B cell (primary cell): ENCODE measurements at regions not wholly inside any gene's neighbourhood (a gene's known extent, or its start where the extent isn't known, plus 50 kb on each side); places are given as distances from the start of the nearest gene placed in this dataset.

Source experiments
- ATAC-seq: fragments of 200-7000 bp; cut with Tn5 transposase; one replicate; pipeline ENCODE4 v1.10.0; 2021; ENCODE audit warnings: low read depth, mild to moderate bottlenecking, moderate number of reproducible peaks, moderate library complexity
- CTCF ChIA-PET: fragments of 350-600 bp; sonication (Branson Sonifier 250); formaldehyde crosslinking; loops from one replicate; lab custom pipeline; 2021; ENCODE audit warnings: antibody characterized with exemption, inconsistent platforms; lab: Charles Lee
- POLR2A ChIA-PET: fragments of 350-600 bp; sonication (Branson Sonifier 250); formaldehyde crosslinking; loops from one replicate; lab custom pipeline; 2021; ENCODE audit warnings: antibody characterized with exemption; lab: Charles Lee
- DNase-seq: peaks from one replicate; pipeline ENCODE4 v3.0.0; 2013
- H2AFZ ChIP-seq: 2 replicates; pipeline ENCODE4 v1.6.1; 2012; ENCODE audit warnings: mild to moderate bottlenecking, low read depth, low read length; ENCODE audit not compliant: insufficient read depth, poor library complexity, severe bottlenecking
- H3K27ac ChIP-seq, 2 donors: 1 replicate in 1 of 2; 2 replicates in 1 of 2; pipeline ENCODE4 v1.5.1; 2012 to 2013; ENCODE audit warnings: low read length in 2 of 2, mild to moderate bottlenecking in 2 of 2, moderate library complexity in 1 of 2
- H3K27me3 ChIP-seq, 4 experiments: fragments of 200-600 bp in 1 of 4; sonication (generic) in 1 of 4; replicated peaks in 1 of 4; 1 replicate in 2 of 4; 2 replicates in 2 of 4; pipeline versions ENCODE4 v1.6.1 to v1.7.0; 2013 to 2016; ENCODE audit warnings: low read length in 3 of 4, mild to moderate bottlenecking in 2 of 4, mixed read lengths in 1 of 4, moderate library complexity in 1 of 4; ENCODE audit not compliant: insufficient read depth in 4 of 4, control insufficient read depth in 3 of 4; ENCODE audit errors: control extremely low read depth in 1 of 4
- H3K36me3 ChIP-seq, 2 experiments: replicated peaks in 1 of 2; 1 replicate in 1 of 2; 2 replicates in 1 of 2; pipeline versions ENCODE4 v1.6.1 to v1.7.1; 2013; ENCODE audit warnings: low read length in 1 of 2; ENCODE audit not compliant: insufficient read depth in 2 of 2, control insufficient read depth in 1 of 2; ENCODE audit errors: control extremely low read depth in 1 of 2, extremely low read depth in 1 of 2
- H3K4me1 ChIP-seq, 2 donors: fragments of 200-600 bp in 1 of 2; sonication (generic) in 1 of 2; 1 replicate in 1 of 2; 2 replicates in 1 of 2; pipeline versions ENCODE4 v1.5.1 to v1.6.1; 2013 to 2017; ENCODE audit warnings: low read length in 2 of 2; ENCODE audit not compliant: control insufficient read depth in 2 of 2, insufficient read depth in 2 of 2
- H3K4me2 ChIP-seq: replicated peaks from 2 replicates; pipeline ENCODE3; 2012; ENCODE audit warnings: mild to moderate bottlenecking, low read depth, low read length; ENCODE audit not compliant: poor library complexity, severe bottlenecking
- H3K4me3 ChIP-seq, 5 experiments: fragments of 200-600 bp in 1 of 5; sonication (generic) in 1 of 5; 1 replicate in 3 of 5; 2 replicates in 2 of 5; pipeline versions ENCODE4 v1.5.1 to v1.7.0; 2011 to 2016; ENCODE audit warnings: low read length in 4 of 5, mild to moderate bottlenecking in 4 of 5, low read depth in 2 of 5, control low read depth in 1 of 5, moderate library complexity in 1 of 5; ENCODE audit not compliant: insufficient read depth in 1 of 5; ENCODE audit errors: control extremely low read depth in 1 of 5, extremely low read depth in 1 of 5
- H3K79me2 ChIP-seq: fragments of 200-600 bp; sonication (generic); one replicate; pipeline ENCODE4 v1.6.0; 2016; ENCODE audit warnings: low read length; ENCODE audit not compliant: control insufficient read depth, insufficient read depth
- H3K9ac ChIP-seq: fragments of 200-600 bp; sonication (generic); 2 replicates; pipeline ENCODE4 v1.6.1; 2017; ENCODE audit warnings: mild to moderate bottlenecking, low read length, moderate library complexity
- H3K9me3 ChIP-seq, 3 donors: one replicate each; pipeline versions ENCODE4 v1.6.1 to v1.7.1; 2013; ENCODE audit warnings: low read length in 2 of 3; ENCODE audit not compliant: control insufficient read depth in 2 of 3, insufficient read depth in 1 of 3; ENCODE audit errors: control extremely low read depth in 1 of 3
- H4K20me1 ChIP-seq: 2 replicates; pipeline ENCODE4 v1.6.0; 2012; ENCODE audit warnings: mild to moderate bottlenecking, low read length; ENCODE audit not compliant: insufficient read depth, control insufficient read depth, poor library complexity, severe bottlenecking
- H3K27ac Mint-ChIP-seq: one replicate; pipeline ENCODE4 v1.8.0; 2021; ENCODE audit warnings: mixed read lengths
- H3K27me3 Mint-ChIP-seq: one replicate; pipeline ENCODE4 v1.8.0; 2021; ENCODE audit warnings: mixed read lengths
- H3K4me1 Mint-ChIP-seq: one replicate; pipeline ENCODE4 v1.8.0; 2021; ENCODE audit warnings: mixed read lengths
- H3K4me3 Mint-ChIP-seq: one replicate; pipeline ENCODE4 v1.8.0; 2021; ENCODE audit warnings: mixed read lengths
- H3K9me3 Mint-ChIP-seq: one replicate; pipeline ENCODE4 v1.8.0; 2022; ENCODE audit warnings: mixed read lengths; ENCODE audit not compliant: insufficient read depth
- CTCF ChIP-seq: fragments of 200-600 bp; IDR thresholded peaks from one replicate; pipeline ENCODE4 v1.8.0; 2022; ENCODE audit warnings: antibody characterized with exemption, mild to moderate bottlenecking
- EZH2 ChIP-seq: IDR thresholded peaks from 2 replicates; pipeline ENCODE4 v1.6.1; 2012; ENCODE audit warnings: borderline replicate concordance, low read depth, mild to moderate bottlenecking, moderate library complexity, low read length; ENCODE audit not compliant: insufficient read depth, poor library complexity, severe bottlenecking
- WGBS: methylation state at CpG from one replicate; pipeline ENCODE4 v1.1.5; 2013; ENCODE audit warnings: missing lambda C conversion rate; ENCODE audit not compliant: insufficient coverage; 5-methylcytosine and 5-hydroxymethylcytosine counted together
- intact Hi-C: fragments of 100-400 bp; cut with micrococcal nuclease; formaldehyde crosslinking; loops from one replicate; pipeline ENCODE4 v1.10.0; 2022

- no peak overlapping the region for H2AFZ ChIP-seq
- DNase-seq (no peak), ATAC-seq (no peak)
- H3K79me2 ChIP-seq = no peaks in the 10 kb centered on the region
- no peak overlapping the region for H3K27ac Mint-ChIP-seq
- H3K9me3 ChIP-seq = peaks cover 0 to 5% (median 0%) of the 10 kb centered on the region in 3 donors
- no peaks in the 10 kb centered on the region for H4K20me1 ChIP-seq
- intact Hi-C loops = no loop called here
- TF ChIP-seq CTCF (no peak), EZH2 (no peak)
- H3K4me1 ChIP-seq = no peaks in the 10 kb centered on the region
- H3K27me3 Mint-ChIP-seq = no peaks in the 10 kb centered on the region
- ChIA-PET CTCF (no interaction called here), POLR2A (no interaction called here)
- no peak overlapping the region for H3K4me3 Mint-ChIP-seq
- H3K9me3 Mint-ChIP-seq = peaks cover 4% of the 10 kb centered on the region
- H3K27me3 ChIP-seq = no peaks in the 10 kb centered on the region
- no peaks in the 10 kb centered on the region for H3K36me3 ChIP-seq
- no peak overlapping the region for H3K4me3 ChIP-seq
- H3K4me1 Mint-ChIP-seq = no peaks in the 10 kb centered on the region
- no peak overlapping the region for H3K27ac ChIP-seq
- no peak overlapping the region for H3K9ac ChIP-seq
- H3K4me2 ChIP-seq = no peak overlapping the region
Measured at GRCh38 chr15:95087253-95087609, 855.9 kb downstream of the MCTP2 start.

- H3K4me2 ChIP-seq = no peak overlapping the region
- peaks cover 0 to 5% (median 1%) of the 10 kb centered on the region in 3 donors for H3K9me3 ChIP-seq
- no peaks in the 10 kb centered on the region for H3K79me2 ChIP-seq
- H2AFZ ChIP-seq = no peak overlapping the region
- ChIA-PET CTCF (no interaction called here), POLR2A (no interaction called here)
- no peak overlapping the region for H3K9ac ChIP-seq
- intact Hi-C loops = no loop called here
- H3K27me3 ChIP-seq = no peaks in the 10 kb centered on the region
- no peaks in the 10 kb centered on the region for H4K20me1 ChIP-seq
- Mint-ChIP-seq H3K4me3 (no peak overlapping the region), H3K27ac (no peak overlapping the region), H3K9me3 (peaks cover 5% of the 10 kb centered on the region), H3K4me1 (no peaks in the 10 kb centered on the region), H3K27me3 (no peaks in the 10 kb centered on the region)
- H3K27ac ChIP-seq = no peak overlapping the region
- DNase-seq = no peak
- no peak for ATAC-seq
- no peaks in the 10 kb centered on the region for H3K4me1 ChIP-seq
- H3K36me3 ChIP-seq = no peaks in the 10 kb centered on the region
- TF ChIP-seq CTCF = no peak
- TF ChIP-seq EZH2 = no peak
- whole genome bisulfite sequencing = 89% methylated on average over 13 of the region's 14 CpGs
- H3K4me3 ChIP-seq = no peak overlapping the region
Measured at GRCh38 chr15:95091444-95091843, 860.1 kb downstream of the MCTP2 start.
